Stromal cell of bone marrow (primary cell): ENCODE measurements at regions not wholly inside any gene's neighbourhood (a gene's known extent, or its start where the extent isn't known, plus 50 kb on each side); places are given as distances from the start of the nearest gene placed in this dataset.

Source experiments
- DNase-seq: peaks from one replicate; pipeline ENCODE4 v3.0.0-alpha.2; 2012; ENCODE audit warnings: low read depth

DNA sequence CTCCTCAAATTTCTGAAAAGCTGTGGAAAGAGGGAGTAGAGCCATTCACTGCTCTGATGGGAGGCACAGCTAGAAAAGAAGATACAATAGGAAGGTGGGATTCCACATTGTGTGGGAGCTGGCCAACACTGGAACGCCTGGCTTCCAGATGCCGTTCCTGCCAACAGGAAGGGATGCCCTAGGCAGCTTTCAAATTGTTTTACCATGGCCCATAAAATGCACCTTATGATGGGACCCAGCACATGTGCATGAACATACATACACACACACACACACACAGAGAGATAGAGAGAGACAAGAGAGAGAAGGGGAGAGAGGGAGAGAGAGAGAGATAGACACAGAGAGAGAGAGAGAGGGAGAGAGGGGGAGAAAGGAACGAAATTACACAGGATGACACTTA lies 86.1 kb upstream of the BZW1 start:
- DNase-seq, result no peak

DNA sequence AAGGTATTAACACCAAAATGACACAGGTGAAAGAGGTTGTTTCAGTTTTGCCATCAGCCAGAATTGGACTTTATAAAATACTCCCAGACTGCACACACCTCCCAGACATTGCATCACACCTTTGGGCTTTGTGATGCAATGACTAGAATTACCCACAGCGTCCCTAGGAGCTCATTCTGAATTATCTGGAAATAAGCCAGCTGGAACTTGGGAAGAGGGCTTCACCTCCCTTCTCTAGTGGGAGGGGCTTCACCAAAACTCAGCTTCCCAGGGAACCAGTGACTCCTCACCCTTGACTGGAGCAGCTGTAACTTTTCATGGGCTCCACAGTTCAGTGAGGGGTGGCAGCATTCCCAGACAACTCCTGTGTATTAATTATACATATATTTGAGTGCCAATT lies 83.1 kb upstream of the BZW1 start:
- no peak for DNase-seq

DNA sequence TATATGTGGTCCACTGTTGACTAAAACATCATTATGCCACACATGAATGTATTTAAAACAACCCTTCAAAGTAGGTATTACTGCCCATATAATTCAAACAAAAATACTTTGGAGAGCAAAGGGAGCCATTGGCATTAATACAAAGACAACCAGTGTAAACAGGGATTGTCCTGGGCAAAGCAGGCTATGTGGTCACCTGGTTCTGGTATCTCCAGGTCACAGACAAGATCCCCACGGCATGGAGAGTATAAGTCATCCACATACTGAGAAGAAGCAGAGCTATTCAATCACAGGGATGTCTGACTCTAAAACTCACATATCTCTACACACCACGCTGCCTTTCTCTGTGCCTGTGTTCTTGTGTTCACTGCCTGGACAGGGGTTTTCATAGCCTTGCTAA lies 81.4 kb upstream of the BZW1 start:
- DNase-seq, result no peak

DNA sequence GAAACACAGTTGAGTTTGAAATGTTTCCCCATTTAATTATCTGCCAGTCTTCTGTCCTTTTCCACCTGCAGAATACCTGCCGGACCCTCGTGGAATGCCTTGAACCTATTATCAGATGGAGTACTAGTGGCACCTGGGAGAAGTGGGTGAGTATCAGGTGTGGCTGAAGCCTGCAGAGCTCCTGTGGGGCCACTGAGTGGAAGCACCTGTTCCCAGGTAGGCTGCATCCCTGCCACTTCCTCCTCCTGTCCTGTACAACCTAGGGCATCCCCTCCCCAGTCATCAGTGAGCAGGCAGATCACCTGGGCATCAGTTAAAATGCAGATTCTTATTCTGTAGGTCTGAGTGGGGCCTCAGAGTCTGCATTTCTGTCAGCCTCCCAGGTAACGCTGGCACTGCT lies 80.8 kb upstream of the BZW1 start:
- no peak for DNase-seq

DNA sequence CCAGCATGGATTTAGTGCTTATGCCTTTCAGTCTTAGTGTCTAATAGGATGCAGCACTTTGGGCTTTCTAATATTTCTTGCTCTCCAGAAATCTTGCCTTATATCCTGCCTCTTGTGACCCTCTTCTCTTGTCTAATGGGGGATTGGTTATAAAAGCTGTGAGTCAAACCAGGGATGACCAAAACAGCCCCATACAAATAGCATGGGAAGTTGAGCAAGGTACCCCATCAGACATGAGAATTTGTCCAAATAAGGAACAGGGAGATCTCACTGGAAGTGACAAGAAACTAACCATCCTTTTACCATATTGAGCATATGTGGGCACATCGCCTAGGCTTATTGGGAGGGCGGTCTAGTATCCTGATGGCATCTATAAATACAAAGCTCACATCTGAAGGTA lies 78.8 kb upstream of the BZW1 start:
- no peak for DNase-seq

DNA sequence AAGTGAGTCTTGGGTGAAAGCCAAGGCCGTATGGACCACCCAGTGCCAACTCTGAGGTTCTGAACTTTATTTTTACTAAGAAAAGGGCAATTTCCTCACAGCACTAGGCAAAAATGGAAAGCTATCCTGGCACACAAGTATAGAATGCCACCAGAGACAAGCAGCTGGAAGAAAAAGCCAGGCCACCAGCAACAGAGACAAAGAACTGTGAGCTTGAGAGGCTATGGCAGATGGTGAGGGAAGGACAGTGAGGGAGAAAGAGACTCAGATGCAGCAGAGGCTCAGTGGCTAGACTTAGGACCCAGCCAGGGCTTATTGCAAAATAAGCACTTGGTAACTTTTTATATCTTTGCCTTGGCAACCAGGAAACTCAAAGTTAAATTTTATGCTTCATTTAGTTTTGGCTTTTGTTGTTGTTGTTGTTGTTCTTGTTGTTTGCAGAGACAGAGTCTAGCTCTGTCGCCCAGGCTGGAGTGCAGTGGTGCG lies 78.0 kb upstream of the BZW1 start:
- DNase-seq, result no peak

DNA sequence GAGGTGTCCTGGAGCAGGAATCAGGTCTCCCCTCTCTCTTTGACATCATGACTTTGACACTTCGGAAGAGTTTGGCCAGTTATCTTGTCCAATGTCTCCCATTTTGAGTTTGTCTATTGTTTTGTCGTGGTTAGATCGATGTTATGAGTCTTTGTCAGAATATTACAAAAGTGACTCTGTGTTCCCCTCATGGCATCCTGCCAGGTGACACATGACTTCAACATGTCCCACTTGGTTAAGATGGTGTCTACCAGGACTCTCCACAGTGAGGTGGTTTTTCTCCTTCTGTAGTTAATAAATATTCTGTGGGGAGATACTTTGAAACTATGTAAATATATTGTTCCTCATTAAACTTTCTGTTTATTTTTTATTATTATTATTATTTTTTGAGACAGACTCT lies 76.6 kb upstream of the BZW1 start:
- no peak for DNase-seq

DNA sequence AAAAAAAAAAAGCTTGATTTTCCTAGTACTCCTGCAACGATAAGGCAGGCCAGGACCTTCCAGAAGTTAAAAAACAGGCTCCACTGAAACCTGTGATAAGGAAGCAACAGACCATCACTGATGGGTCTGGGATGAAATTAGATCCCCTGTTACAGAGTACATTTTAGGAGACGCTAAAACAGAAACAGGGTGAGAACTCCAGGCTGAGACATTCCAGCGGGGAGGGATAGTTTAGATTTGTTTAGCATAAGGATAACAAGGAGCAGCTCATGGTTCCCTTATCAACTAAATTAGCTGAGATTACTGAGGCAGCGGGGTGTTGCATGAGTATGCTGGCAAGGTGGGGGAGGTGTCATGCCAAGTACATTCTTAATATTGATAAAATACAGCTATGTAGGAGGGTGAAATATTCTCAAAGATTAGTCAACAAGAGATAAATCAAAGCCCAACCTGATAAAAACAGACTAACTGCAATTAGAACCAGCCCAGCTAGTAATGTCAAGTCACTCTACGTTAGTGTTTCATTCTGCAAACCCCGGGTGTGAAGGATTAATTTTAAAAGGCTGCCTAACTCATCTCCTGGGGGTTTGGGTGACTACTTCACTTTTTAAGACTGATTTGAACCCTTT lies 75.0 kb upstream of the BZW1 start:
- DNase-seq, result no peak

DNA sequence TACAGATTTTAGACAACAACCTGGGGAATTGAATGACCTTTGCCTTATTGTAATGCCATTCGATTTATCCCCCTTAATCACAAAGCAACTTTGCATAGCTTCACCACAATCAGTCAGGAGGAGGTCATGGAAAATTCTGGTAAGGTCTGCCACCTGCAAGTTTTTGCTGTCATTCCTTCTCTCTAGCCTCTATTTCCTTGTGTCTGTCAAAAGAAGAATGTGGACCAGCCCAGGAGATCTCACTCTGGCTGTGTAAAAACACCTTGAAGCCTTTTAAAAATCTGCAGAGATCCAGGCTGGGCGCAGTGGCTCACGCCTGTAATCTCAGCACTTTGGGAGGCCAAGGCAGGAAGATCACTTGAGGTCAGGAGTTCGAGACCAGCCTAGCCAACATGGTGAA lies 74.1 kb upstream of the BZW1 start:
- no peak for DNase-seq

DNA sequence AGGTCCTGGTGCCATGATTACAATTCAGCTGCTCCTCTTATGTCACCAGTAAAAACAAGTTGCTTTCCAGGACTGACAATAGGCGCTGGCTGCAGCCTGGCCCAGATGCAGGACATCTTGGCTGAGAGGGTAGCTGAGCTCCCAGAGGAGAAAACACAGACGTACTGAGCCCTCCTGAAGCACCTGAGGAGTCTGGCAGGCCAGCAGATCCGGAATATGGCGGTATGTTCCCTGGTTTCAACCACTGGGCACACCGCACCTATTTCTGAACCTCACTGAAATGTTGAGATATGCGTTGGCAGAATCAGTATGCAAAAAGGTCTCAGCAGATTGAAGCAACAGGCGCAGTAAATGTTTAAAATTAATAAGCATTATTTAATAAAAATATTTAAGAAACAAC lies 73.1 kb upstream of the BZW1 start:
- no peak for DNase-seq

DNA sequence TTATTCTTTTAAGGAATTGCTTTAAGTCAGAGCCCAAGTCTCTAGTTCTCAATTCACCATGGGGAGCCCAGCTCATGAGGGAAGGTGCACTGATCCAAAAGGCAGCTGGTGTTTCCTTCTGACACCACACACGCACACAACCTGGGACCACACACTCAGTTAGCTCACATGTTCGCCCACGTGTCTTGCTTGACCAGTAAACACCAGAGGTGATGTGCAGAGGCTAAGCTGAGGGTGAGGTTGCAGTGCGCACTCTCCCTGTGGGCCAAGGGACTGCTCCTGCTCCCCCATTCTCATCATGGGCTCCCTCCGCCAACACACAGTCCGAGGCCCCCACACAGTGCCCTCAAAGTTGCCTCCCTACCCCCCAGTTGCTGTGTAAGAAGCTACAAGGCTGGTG lies 70.8 kb upstream of the BZW1 start:
- DNase-seq, result no peak

DNA sequence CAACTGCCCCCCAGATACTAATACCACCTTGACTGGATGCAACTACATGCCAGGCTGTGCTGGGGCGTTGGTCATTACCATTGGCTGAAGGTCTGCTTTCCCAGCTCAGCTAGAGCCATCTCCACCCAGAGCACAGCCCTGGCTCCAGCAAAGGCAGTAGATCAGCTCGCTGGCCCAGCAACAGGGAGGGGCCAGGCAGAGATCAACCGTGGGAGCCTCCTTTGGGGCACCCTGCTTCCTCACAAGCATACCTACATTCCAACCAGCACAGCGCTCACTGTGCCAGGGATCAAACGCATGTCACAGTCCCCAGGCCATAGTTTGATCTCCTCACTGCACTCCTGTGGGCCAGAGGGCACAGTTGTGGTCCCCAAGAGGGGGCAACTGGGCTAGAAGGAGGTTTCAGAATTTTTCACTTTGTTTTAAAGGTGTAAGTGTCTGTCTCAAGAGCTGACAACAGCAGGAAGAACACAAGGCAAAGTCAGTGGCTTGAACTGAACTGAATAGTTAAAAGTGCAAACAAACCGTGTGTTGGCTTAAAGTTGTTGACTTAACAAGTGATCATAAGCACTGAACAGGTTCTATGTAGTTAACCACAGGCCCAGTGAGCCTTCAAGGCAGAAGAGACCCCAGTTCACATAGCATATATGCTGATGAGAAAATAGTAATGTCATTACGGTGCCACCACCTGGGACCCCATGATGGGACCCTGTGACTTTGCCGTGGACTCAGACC lies 70.1 kb upstream of the BZW1 start:
- DNase-seq, result no peak

DNA sequence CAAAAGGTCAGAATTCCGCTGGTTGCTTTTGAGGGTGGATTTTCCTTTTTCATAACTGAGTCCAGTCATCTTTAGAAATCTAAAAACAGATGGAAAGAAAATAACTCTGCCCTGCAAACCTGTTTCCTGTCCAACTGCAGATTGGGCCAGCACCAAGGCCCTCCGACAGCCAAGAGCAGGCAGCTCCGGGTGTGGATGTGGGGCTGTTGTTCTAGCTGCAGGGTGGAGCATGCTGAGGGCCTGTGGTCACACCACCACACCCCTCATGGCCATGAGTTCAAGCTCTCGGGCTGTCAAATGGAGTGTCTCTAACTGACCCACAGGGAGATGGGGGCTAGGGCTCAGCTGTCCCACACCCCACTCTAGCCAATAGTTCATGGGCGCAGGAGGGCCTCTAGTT lies 69.3 kb upstream of the BZW1 start:
- DNase-seq, result peak; percentile 81

DNA sequence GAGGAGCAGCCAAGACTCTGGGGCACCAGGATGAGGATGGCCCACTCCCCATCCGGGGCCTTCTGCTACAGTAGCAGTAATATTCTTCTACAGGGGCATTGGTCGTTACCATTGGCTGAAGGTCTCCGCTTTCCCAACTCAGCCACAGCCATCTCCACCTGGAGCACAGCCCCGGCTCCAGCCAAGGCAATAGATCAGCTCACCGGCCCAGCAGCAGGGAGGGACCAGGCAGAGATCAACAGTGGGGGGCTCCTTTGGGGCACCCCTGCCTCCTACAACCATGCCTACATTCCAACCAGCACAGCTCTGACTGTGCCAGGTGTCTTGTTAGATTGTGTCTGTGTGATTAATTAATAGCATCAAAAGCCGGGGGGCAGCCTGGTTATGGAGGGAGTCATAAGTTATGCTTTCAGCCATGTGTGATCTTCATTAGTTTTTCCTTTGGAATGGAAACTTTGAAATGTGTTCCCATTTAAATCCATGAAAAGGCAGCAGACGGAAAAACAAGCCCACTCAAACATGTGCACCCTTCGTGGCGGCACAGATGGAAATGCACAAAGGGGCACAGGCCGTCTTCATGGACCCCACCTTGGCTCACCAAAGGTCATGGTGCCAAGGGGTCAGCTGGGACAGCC lies 68.6 kb upstream of the BZW1 start:
- no peak for DNase-seq

DNA sequence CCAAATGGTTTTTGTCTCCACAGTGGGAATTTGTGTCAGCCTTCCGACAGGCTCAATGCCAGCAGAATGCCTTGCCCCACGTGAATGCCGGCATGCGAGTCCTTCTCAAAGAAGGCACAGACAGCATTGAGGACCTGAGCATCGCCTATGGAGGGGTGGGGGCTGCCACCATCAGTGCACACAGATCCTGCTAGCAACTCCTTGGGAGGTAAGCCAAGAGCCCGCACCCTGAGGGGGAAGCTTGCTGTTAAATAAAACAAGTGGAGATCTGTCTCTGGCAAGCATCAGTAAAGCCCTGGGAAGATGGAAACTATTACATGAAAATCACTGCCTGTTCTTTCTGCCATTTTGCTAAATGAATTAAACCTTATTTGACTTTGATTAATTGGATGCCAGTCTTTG lies 67.5 kb upstream of the BZW1 start:
- no peak for DNase-seq

DNA sequence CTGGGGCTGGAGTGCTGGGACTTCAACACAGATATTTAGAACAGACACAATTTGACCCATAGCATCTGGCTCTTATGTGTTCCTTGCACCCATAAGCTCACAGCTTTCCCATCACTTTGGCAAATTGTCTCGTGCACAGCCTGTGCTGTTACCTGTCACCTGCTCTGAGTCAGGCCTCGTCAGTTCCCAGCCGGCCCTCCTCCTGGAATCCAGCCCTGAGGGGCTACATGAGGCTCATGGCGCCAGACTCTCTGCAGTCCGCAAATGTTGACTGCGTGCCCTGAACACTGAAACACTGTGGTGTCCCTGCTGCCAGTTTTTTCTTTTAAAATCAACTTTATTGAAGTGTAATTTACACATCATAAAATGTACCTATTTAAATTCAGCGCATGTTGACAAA lies 65.4 kb upstream of the BZW1 start:
- DNase-seq, result no peak

DNA sequence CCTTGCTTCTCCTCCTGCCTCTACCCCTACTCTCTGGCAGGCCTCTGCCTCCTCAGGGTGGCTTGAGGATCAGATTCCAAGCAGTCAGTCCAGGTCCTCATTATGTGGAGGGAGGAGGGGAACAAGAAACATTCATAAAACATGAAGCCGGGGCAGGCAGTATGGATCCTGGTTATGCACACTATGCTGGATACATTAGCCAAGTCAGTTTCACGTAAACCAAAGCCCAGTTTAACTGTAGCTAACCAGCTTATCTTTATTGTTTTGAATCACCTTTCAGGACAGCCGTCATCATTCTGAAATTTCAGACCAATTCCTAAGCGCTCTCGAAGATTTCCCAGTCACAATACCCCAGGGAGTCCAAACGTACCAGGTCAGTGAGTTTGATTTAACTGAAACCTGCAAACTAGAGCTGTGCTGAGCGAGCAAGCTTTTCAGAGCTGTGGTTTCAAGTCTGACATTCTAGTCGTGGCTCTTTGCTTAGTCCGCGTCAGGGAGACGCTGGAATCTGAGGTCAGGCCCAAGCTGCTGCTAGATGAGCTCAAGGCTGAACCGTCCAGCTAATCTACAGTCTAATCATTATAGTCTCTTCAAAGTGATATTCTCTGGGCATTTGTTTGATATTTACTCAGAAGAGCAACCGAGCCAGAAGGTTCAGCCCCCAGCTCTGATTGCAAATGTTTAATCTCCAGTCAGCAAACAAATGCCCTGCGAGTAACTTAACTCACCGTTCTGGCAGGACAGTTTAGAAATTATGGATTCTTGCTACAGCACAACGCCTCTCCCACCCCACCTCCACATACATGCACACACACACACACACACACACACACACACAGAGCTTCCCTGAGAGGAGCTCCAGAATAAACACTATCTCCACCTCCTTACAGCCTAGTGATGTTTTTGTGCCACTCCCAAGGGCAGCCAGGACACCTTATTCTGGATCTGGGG lies 63.8 kb upstream of the BZW1 start:
- DNase-seq, result peak; percentile 89

DNA sequence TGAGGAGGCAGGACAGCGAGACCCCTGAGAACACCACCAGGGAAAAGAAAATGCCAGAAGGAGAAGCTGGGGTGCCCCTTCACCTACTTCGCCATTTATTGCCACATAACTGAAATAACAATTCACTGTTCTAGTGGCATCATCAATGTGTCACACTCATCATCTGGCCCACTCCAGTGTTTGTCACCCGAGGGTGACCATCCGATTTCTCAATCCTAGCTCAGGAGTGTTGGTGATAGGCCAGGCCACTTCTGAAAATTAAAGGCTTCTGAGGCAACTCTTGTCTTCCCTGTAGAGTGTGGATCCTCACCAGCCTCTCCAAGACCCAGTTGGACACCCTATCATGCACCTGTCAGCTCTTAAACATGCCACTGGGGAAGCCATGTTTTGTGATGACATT lies 62.9 kb upstream of the BZW1 start:
- DNase-seq, result no peak

DNA sequence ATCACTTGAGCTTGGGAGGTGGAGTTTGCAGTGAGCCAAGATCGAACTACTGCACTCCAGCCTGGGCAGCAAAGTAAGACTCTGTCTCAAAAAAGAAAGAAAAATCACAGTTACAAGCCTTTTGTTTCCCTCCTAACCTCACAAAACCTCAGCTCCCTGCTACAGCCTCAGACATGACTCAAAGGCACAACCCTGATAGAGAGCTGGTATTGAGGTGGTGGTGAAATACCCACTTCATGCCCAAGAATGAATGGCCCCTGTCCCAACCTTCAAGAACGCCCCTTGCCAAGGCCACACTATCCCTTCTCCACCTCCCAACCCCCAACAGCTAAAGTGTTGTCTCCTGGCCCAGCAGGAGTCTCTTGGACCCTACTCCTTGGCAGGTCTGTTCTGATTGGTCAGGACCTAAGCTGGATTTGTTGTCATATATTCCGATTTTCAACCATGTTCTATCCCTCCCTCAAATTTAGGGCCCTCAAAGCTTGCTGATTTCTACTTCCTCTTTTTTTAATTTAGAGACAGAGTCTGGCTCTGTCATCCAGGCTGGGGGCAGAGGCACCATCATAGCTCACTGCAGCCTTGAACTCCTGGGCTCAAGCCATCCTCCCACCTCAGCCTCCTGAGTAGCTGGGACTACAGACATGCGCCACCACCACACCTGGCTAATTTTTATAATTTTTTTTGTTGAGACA lies 61.9 kb upstream of the BZW1 start:
- DNase-seq, result no peak

DNA sequence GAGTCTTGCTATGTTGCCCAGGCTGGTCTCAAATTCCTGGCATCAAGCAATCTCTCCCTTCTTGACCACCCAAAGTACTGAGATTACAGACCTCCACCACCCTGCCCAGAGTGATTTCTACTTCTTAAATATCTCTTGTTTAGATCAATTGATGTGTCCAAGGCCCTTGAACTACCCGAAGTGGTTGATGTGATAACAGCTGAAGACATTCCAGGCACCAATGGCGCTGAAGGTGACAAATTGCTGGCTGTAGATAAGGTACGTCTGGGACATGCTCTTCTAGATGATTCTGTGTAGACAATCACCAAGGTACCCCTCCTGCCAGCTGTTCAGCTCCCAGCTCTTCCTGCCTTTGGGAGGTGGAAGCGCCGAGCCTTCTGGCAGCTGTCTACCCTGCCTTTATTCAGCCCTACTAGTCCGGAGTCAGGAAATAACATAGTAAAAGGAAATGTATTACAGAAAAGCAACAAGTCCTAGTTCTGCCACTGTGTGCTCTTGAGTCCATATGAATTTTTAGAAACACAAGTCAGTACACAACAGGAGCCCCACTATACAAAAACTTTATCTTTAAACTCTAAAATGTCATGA lies 61.3 kb upstream of the BZW1 start:
- DNase-seq, result no peak

DNA sequence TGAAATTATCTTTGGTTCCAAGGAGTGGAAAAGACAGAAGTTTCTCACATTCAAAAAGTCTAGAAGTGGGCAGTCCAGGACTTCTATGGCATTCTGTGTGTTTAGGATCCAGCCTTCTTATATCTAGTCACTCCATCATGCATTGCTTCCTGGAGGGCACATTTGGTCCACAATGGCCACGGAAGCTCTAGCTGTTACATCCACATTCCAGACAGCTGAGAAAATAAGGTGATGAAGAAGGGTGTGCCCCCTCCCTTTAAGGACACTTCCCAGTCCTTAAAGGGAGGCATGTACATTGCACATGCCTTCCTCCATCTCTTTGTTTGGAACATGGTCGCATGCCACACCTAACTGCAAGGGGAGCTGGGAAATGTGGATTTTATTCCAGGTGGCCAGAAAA lies 59.9 kb upstream of the BZW1 start:
- DNase-seq, result no peak
